GM18520 (cell line): ENCODE measurements at regions not wholly inside any gene's neighbourhood (a gene's known extent, or its start where the extent isn't known, plus 50 kb on each side); places are given as distances from the start of the nearest gene placed in this dataset.

ENCODE experiments used
- ATAC-seq: cut with Tn5 transposase; IDR thresholded peaks from one replicate; pipeline ENCODE4 v1.9.1; 2021; ENCODE audit not compliant: unreplicated experiment

DNA sequence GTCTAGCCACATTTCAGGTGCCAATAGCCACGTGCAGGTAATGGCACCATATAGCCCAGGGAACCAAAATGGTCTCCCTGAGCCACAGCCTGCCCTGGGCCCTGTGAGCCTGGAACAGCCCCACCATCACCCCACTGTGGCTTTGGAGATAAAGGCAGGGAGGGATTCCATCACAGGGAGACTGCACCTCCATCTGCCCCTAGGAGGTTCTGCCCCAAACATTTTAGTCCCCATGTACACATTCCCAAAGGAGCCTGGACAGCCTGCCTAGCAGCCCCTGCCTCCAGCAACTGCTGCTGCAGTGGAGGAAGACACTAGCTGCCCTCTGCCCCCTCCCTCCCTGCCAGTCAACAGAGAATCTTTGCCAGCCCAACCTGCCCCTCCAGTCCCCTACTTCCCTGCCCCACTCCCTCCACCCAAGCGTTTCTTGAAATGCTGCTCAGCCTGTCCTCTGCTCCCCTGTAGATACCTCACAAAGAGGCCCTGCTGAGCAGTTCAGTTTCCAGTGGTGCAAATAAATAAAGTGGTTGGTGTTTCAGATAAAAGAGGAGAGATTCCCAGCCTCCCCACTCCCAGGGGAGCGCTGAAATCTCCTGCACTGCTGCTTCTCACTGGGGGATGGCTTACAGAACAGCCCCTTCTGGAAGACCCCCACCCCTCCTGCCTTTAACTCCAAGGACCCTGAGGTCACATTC is 921.8 kb downstream of the UQCRFS1 start:
- ATAC-seq = no peak

DNA sequence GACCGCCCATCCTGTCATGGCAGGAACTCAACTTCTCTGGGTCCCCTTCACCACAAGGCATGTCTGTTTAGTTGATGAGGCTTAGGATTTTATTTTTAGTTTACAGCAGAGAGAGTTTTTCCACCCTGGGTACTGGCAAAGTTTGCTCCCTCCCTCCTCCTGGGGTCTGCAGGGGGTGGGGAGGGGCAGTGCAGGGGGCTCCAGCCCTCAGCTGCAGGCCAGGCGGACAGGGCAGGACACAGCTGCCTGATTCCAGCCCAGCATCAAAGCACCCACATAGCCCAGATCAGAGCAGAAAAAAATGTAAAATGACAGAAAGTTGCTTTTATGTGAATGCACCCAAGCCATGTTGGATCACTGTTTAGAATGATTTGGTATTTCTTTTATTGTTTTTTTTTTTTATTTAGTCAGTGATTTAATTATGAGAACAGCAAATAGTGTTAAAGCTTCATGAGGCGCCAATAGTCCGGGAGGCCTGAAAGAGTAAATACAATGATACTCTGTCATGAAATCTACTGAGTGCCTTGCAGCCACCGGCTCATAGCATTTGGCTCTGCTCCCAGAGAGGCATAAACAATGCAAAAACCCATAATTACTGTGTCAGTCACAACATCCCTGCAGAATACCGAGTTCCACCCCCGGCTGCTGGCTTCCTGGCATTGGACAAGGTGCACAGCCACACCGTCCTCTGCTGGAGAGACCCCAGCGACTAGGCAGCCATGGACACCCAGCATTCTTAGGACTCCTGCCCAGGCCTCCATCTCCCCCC is 923.5 kb downstream of the UQCRFS1 start:
- no peak for ATAC-seq

DNA sequence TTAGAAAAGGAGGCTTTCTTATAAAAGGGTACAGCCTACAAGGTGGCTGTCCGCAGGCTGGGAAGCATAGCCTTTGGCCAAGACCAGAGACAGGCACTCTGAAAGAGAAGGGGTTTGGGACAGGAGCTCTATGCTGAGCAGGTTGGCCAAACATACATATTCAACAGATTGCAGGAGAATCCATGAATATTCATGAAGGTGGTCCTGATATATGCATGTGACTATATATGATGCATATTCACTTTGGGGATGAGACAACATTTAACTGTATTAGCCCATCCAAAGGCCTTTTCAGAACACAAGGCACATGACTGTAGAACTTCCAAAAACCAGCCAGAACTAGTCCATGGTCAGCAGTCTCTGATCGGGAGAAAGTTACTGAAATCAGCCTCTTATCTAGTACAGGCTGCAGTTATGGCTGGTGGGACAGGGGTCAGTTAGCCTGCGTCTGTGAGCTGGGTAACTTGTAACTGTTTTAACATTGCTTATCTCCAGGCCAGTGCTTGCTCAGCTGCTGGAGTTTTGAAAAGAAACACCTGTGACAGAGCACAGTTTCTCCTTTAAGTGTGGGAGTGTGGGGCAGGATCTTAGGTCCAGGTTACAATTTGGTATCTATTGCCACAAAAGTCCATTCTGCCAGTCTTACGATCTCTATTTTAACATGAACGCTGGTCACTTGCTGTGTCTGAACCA is 924.2 kb downstream of the UQCRFS1 start:
- no peak for ATAC-seq

DNA sequence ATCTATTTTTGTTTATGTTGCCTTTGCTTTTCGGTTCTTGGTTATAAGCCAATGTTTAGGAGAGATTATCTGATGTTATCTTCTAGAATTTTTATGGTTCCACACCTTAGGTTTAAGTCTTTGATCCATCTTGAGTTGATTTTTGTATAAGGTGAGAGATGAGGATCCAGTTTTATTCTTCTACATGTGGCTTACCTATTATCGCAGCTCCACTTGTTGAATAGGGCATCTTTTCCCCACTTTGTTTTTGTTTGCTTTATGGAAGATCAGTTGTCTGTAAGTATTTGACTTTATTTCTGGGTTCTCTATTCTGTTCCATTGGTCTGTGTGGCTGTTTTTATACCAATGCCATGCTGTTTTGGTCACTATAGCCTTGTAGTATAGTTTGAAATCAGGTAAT is 927.0 kb downstream of the UQCRFS1 start:
- ATAC-seq = no peak

DNA sequence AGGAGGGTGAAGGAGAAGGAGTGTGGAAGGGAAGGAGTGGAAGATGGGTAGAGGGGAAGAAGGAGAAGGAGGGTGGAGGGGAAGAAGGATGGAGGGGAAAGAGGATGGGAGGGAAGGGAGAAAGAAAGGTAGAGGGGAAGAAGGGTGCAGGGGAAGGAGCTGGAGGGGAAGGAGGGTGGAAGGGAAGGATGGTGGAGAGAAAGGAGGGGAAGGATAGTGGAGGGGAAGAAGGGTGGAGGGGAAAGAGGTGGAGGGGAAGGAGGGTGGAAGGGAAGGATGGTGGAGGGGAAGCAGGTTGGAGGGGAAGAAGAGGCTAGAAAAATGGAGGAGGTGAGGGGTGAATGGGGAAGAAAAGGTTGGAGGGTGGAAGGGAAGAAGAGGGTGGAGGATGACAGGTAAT is 927.9 kb downstream of the UQCRFS1 start:
- ATAC-seq = no peak

DNA sequence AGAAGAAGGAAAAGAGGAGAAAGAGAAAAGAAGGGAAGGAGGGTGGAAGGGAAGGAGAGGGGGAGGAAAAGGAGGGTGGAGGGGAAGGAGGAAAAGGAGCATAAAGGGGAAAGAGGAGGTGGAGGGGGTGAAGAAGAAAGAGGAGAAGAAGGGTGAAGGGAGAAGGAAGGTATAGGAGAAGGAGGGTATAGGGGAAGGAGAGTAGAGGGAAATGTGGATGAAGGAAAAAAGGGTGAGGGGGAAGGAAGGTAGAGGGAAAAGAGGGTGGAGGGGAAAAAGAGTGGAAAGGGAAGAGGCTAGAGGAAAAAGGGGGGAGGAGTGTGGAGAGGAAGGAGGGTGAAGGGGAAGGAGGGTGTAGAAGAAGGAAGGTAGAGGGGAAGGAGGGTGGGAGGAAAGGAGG is 928.6 kb downstream of the UQCRFS1 start:
- no peak for ATAC-seq

DNA sequence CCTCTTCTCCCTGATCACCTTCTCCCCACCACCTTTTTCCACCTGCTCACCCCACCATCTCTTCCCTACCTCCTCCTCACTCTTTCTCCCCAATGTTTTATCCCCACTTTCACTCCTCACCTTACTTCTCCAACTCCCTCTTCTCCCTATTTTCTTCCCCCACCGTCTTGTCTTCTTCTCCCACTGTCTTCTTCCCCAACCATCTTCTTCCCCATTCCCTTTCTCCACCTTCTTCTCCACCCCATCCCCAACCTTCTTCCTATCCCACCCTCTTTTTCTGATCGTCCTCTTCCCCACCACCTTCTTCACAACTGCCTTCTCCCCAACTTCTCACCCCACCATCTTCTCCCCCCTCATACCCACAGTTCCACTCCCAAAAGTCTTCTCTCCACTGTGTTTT is 929.4 kb downstream of the UQCRFS1 start:
- no peak for ATAC-seq

DNA sequence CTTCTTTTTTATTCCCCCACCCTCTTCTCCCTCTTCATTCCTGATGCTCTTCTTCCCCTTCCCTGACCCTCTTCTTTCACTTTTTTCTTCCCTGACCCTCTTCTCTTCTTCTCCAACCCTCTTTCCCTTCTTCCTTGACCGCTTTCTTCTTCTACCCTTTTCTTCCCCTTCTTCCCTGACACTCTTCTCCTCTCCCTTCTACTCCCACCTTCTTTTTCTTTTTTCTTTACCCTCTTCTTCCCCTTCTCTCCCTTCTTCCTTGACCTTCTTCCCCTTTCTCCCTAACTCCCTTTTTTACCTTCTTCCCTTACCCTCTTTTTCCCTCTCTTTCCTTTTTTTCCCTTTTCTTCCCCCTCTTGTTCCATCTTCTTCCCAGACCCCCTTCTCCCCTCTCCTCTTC is 931.3 kb downstream of the UQCRFS1 start:
- ATAC-seq = no peak

DNA sequence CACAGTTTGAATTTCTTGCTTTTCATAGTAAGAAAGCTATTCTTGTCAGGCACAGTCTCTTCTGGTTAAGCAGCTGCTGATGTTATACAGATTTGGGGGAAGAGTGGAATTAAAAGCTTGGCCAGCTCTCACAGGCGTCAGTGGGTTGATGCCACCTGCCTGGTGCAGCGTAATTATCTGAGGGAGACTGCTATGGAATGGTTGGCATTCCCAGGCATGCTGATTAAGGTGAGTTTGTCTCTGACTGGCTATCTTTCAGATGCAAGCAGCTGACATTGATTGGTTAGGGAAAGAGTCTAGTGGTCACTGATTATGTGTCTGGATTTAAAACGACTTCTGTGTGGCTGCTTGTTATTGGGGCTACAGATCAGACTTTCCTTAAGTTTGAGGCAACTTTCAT is 948.4 kb downstream of the UQCRFS1 start:
- ATAC-seq = no peak

DNA sequence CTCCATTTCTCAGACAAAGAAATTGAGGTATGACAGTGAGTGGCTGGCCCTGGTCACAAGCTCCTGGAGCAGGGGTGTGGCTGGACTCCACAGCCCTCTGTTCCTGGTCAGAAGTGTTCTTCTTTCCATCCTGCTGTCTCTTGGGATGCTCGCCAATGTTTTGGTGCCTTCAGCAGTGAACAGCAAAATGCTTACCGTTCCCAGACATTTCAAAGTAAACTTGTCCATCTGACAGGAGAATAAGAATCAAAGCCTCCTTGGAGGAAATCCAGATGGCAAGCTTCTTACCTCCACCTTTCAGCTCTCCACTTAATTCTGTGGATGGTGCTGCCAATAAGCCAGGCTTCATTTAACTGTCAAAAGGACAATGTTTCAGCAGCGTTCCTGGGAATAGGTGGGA is 954.1 kb downstream of the UQCRFS1 start:
- no peak for ATAC-seq

DNA sequence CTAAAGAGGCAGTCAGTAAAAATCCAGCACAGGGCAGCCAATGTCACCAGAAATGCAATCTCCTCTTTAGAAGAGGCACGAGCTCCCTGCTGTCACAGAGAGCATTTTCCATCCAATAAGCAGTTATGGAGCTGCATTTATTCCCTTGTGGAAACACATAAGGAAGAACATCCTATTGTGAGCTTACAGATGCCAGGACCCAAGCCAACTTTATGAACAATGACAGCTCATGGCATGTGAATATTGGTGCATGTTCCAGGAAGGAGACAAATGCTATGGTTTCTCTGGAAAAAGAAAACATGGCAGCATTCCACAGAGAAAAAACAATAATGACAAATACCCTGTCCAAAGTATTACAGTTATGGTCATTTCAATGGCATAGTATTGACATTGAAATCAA is 955.6 kb downstream of the UQCRFS1 start:
- ATAC-seq = no peak

DNA sequence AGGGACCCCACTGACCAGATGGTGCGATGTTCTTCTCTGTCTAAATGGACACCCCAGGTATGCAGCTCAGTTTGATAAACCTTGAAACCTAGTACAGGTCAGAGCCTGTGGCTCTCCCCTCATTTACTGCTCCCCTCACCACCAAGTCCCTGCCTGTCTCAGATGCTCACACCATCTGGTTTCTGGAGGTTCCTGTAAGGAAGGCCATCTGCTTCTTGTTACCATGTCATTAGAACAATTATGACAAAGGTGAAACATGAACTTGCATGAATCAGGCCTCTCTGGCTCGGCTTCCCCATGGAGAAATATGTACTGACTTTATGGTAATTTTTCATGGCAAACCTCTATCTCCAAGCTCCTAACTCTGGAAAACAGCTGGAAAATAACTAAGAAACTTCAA is 965.7 kb downstream of the UQCRFS1 start:
- no peak for ATAC-seq

DNA sequence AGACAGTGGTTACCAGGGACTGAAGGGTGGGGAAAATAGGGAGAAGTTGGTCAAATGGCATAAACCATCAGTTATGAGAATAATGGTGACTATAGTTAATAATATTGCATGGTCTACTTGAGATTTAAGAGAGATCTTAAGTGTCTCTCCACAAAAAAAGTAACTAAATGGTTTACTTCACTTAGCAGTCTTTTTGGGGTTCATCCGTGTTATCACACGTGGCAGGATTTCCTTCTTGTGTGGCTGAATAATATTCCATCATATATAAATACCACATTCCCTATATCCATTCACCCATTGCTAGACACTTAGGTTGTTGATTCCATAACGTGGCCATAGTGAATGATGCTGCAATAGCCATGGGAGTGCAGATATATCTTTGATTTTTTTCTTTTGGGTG is 967.0 kb downstream of the UQCRFS1 start:
- no peak for ATAC-seq

DNA sequence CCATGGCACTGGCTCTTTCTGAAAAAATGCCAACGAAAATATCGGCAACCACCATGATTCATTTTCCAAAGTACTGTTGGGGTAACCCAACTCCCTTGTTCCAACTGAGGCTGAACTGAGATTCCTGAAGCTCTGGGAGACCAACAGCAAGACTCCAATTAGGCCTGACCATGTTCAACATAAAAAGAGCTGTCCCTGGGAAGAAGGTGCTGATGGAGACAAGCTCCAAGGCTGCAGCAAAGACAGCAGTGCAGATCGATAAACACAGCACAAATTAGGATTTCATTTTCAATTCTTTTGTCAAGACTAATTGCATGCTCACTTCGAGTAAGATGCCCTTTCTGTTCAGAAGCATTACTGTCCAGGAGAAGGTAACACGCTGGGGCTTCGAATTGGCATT is 968.0 kb downstream of the UQCRFS1 start:
- no peak for ATAC-seq

DNA sequence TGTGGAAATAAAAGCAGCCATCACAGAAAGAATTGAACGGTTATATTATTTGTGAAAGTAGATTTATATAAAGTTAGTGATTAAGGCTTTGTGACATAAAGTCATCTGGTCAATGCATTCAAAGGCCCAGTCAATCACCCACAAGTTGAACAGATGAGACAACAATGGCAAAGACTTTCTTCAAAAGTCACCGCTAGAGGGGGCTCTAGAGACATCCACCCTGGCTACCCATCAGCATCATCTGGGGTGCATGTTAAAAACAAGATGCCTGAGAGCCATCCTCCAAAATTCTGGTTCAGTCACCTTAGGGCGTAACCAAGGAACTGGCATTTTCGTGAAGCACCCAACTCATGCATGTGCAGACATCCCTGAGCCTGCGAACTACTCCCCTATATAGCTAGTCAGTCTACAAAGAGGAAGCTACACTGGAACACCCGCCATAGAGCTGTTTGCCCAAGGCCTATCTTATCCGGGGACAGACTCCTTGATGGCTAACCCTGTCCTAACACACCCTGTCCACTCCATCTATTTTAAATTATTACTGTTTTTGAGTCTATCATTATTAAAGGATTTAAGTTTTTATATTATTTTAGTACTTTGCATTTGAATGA is 970.5 kb downstream of the UQCRFS1 start:
- ATAC-seq = no peak

DNA sequence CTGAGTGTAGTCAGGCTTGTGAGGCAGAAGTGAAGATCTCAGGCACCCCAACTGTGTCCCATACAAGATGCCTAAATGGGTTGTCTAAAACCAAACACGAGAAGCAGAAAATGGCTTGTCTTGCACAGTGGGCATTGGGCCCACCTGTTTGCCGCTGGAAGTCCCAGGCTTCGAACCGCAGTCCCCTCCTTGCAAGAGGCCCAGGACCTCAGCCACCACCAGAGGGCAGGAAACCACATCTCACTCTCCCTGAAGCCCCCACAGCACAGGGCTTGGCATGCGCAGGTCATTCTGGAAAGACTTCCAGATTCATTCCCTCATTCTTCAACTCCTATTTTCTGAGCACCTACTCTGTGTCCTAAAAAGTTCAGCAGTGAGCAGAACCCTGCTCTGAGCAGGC is 973.7 kb downstream of the UQCRFS1 start:
- no peak for ATAC-seq

DNA sequence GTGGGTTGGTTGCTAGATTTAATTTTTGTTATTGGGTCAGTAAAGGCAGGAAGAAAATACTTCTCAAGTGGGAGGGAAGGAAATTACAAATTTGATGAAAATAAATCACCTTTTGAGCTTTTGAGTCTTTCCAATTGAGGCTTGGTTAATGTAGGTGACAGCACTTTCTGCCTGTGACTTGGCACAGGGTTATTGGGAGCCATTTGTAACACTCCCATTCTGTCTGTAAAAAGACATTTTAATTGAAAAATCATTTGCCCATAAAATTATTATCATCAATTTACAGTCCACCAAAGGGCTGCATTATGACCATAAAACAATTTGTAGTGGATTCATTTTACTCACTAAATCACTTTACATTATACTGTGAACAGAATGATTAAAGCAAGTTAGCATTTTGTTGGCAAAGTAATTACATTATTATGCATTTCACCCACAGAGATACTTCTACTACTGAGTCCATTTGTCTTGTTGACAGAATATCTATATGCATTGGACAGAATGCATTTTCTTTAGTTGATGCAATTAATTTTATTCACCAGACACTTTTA is 974.6 kb downstream of the UQCRFS1 start:
- no peak for ATAC-seq

DNA sequence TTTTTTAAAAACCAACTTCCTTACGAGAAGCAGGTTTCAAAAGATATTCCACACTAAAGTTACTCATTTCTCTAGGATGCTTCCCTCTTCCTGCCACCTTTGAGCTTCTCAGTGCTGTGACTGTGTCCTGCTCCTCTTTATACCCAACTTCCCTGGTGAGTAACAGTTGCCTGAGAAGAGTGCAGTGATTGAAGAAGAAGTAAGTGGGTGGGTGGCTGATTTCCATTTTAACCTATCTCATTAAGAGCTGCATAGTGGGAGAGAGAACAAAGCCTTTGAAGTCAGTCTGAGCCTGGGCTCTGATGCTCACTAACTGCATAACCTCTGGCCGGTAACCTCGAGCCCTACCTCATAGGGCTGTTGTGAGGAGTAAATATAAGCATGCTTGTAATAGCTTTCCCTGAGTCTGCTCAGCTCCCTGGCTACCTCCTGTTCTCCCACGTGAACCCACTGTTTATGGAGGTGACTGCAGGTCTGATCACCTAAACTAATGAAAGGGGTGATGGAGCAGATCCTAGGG is 977.3 kb downstream of the UQCRFS1 start:
- no peak for ATAC-seq

DNA sequence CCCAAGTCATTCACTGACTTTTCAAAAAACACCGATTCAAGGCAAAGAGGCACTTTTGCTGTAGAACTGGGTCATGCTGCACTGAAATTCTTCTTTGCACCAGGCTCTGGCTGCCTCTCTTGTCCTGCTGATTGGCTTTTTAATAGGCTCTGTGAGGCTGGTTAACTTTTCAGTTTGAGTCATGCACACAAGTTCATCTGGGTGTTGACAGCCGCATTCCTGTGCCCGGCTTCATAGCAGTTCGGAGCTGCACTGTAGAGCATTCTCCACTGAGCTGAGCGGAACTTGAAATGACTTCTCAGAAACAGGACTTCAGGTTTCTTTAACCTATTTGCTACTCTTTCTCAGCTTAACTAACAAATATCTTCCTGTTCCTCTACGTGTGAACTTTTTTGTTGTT is 978.3 kb downstream of the UQCRFS1 start:
- no peak for ATAC-seq

DNA sequence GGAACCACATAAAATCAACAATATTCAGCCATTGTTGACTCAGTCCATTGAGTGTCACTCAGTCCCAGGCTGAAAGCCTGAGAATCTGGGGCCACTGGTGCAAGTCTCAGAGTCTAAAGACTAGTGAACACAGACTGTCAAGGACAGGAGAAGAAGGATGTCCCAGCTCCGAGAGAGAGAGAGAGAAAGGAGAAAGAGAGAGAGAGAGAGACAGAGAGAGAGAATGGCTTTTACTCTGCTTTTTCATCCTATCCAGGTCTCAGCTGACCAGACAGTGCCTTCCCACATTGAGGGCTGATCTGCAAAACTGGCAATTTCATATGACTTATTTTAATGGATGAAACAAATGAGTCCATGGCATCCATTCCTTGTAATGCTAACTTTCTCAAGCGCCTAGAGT is 984.1 kb downstream of the UQCRFS1 start:
- no peak for ATAC-seq

DNA sequence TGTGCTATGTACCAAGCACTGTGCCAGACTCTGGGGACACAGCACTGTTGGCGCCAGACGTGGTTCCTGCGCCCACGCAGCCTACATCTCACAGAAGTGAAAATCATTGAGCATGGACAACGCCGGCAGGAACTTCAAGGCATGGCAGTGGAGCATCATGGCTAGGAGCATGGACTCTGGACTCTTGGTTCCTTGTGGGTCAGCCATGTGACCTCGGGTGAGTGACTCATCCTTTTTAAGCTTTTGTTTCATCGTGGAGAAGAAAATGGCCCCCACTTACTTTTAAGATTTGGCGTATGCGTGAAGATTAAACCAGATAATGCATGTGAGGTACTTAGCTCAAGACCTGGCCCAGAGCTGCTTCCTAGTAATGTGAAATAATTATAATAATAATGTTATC is 988.5 kb downstream of the UQCRFS1 start:
- ATAC-seq = no peak
